Mammary epithelial cell (primary cell): ENCODE measurements at regions not wholly inside any gene's neighbourhood (a gene's known extent, or its start where the extent isn't known, plus 50 kb on each side); places are given as distances from the start of the nearest gene placed in this dataset.

ENCODE experiments used
- EZH2 ChIP-seq: IDR thresholded peaks from 2 replicates; pipeline ENCODE4 v1.6.1; 2012; ENCODE audit warnings: low read length, inconsistent platforms, borderline replicate concordance
- TF ChIP-seq, protein P1 (sequence below), 2 donors: IDR thresholded peaks in 1 of 2; conservative IDR thresholded peaks in 1 of 2; 2 replicates each; pipeline ENCODE4 v1.5.1; 2011 to 2012; ENCODE audit warnings: inconsistent platforms in 2 of 2, low read length in 2 of 2, mild to moderate bottlenecking in 2 of 2, control low read depth in 1 of 2, low read depth in 1 of 2; ENCODE audit not compliant: insufficient read depth in 1 of 2; ENCODE audit errors: extremely low read depth in 1 of 2

DNA sequence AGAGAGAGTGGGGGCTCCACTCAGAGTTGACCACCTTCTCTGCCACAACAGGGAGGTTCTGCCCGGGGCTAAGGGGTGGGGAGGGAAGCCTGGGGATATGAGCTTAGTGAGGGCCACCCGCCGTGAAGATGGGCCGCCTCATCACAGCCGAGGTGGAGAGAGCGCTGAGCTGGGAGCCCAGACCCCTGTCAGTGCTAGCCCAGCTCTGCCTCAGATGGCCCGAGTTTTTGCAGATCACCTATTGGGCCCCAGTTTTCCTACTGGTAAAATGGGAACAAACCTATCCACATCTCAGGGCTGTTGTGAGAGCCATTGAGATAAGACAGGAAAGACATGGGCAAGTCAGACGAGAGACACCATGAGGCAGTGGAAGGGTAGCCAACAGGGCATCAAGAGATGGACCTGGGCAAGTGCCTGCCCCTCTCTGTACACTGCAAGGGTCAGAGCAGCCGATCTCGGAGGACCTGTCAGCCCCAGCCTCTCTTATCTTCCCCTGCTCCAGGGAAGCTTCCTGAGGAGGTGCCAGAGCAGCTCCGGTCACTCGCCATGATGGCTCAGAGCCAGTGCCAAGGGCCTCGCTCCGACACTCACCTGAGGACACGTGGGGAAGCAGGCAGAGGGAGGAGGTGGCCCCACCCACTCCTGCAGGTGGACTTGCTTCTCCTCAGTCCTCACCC, 88.9 kb downstream of the MCFD2 start:
- TF ChIP-seq, protein P1, sequence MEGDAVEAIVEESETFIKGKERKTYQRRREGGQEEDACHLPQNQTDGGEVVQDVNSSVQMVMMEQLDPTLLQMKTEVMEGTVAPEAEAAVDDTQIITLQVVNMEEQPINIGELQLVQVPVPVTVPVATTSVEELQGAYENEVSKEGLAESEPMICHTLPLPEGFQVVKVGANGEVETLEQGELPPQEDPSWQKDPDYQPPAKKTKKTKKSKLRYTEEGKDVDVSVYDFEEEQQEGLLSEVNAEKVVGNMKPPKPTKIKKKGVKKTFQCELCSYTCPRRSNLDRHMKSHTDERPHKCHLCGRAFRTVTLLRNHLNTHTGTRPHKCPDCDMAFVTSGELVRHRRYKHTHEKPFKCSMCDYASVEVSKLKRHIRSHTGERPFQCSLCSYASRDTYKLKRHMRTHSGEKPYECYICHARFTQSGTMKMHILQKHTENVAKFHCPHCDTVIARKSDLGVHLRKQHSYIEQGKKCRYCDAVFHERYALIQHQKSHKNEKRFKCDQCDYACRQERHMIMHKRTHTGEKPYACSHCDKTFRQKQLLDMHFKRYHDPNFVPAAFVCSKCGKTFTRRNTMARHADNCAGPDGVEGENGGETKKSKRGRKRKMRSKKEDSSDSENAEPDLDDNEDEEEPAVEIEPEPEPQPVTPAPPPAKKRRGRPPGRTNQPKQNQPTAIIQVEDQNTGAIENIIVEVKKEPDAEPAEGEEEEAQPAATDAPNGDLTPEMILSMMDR (conservative IDR thresholded peaks at IDR 0.05 in 1 of 2, IDR thresholded peaks at IDR 0.05 in 1 of 2; ENCODE audit: extremely low read depth in 1 of 2, insufficient read depth in 1 of 2, low read depth in 1 of 2, low read length in 2 of 2): no peak
- TF ChIP-seq EZH2: no peak
